AG10803 (cell line): ENCODE measurements at regions not wholly inside any gene's neighbourhood (a gene's known extent, or its start where the extent isn't known, plus 50 kb on each side); places are given as distances from the start of the nearest gene placed in this dataset.
A peak's percentile ranks its signal among the peaks of the same experiment; 100 is the strongest.

Experiments
- DNase-seq: peaks from one replicate; pipeline ENCODE4 v3.0.0; 2010; ENCODE audit warnings: low read depth
- H3K4me3 ChIP-seq: 2 replicates; pipeline ENCODE4 v1.5.1; 2011; ENCODE audit warnings: mild to moderate bottlenecking, low read length, control low read depth
- TF ChIP-seq, protein P1 (sequence below): conservative IDR thresholded peaks from 2 replicates; pipeline ENCODE4 v1.5.1; 2011; ENCODE audit warnings: mild to moderate bottlenecking, low read length, control low read depth, inconsistent platforms

DNA sequence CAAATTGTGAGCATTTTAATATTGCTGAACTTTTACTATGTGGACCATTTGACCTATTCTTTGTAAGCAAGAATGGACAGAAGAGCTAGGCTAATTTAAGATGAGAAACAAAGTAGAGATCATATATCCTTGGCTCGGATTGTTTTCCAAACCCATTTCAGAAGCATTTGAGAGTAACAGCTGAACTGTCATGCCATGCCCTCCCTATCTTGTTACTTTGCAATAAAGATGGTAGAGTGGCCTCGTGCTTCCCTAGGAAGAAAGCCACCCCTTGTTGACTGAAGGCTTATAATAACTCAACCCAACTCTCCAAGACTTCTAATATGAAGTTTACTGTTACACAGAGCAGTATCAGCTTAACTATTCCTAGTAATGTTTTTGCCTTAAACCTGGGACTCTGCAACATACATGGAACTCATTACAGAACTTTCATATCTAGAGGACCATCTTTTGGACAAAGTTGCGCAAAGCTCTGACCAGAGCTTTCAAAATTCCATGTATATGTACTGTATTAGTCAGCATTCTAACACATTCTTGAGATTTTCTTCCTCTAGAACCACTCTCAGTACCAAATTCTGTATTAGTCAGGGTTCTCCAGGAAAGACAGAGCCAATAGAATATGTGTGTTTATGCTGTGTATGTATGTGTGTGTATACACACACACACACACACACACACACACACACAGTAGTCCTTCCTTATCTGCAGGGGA, 68.7 kb downstream of the ADAMTS1 start:
- peak; percentile 71 for DNase-seq
- H3K4me3 ChIP-seq: no peak overlapping the region

DNA sequence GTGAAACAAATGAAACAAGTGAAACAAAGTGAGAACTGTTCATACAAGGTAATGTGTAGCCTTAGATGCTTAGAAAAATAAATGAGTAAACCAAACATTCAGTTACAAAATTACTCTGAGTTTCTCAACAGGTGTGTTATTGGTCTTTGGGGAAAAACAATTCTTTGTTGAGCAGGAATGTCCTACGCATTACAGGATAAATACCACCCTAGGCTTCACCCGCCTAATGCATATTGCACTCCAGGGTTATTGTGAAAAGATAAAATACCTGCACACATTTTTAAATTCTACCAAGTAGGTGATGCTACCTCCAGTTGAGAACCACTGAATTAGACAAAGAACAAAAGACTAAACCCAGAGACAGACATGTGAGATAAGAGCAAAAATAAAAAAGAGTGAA, 72.2 kb downstream of the ADAMTS1 start:
- TF ChIP-seq, protein P1, sequence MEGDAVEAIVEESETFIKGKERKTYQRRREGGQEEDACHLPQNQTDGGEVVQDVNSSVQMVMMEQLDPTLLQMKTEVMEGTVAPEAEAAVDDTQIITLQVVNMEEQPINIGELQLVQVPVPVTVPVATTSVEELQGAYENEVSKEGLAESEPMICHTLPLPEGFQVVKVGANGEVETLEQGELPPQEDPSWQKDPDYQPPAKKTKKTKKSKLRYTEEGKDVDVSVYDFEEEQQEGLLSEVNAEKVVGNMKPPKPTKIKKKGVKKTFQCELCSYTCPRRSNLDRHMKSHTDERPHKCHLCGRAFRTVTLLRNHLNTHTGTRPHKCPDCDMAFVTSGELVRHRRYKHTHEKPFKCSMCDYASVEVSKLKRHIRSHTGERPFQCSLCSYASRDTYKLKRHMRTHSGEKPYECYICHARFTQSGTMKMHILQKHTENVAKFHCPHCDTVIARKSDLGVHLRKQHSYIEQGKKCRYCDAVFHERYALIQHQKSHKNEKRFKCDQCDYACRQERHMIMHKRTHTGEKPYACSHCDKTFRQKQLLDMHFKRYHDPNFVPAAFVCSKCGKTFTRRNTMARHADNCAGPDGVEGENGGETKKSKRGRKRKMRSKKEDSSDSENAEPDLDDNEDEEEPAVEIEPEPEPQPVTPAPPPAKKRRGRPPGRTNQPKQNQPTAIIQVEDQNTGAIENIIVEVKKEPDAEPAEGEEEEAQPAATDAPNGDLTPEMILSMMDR: no peak
- no peak for DNase-seq
- no peak overlapping the region for H3K4me3 ChIP-seq

More for the DNA sequence above, 68.7 kb downstream of the ADAMTS1 start:
- TF ChIP-seq, protein P1: no peak

DNA sequence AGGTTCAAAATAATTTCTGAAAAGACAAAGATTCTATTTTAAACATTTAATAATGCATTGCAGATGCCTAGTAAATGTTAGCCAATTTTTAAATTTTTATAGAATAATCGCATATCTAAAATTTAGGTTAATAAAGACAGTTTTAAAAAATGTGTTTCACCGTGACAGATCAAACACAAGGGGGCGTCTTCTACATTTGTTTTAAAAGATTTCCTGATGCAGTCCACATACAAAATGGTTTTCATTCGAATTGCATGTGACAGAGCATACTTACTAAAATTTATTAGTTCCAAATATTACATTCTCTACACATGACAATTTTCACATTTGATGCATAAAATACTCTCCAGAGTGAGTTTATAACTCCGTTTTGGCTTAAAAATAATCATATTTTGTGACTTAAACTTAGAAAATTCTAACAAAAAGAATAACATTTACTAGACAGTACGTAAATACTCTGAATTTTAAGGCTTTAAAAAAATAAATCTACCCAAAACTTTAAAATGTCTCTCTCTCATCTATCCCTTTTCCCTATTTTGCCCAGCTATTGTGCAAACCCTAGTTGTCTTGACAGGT, 75.5 kb downstream of the ADAMTS1 start:
- TF ChIP-seq, protein P1: peak; percentile 68
- peak; percentile 70 for DNase-seq
- no peak overlapping the region for H3K4me3 ChIP-seq

DNA sequence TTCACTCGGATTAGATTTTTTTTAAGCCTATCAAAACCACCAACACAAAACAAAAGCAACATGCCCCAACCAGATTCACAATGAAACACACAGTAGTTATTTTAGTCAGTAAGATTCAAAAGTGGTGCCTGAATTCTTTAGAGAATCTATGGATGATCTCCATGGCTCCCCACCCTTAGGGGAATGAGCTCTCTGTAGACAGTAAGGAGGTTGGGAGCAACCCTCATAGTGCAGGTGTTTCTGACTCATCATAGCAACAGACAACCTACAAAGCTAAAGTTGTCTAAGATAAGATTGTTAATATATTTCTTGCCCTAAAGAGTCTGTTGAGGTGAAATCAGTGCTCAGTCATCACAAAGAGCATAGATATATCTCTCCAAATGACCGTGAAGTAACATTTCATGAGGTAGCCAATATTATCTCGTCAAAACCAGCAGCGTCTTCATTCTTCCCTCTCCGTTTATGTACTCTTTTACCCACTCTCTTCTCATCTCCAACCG, 78.3 kb downstream of the ADAMTS1 start:
- TF ChIP-seq, protein P1: no peak
- no peak overlapping the region for H3K4me3 ChIP-seq
- DNase-seq: no peak

DNA sequence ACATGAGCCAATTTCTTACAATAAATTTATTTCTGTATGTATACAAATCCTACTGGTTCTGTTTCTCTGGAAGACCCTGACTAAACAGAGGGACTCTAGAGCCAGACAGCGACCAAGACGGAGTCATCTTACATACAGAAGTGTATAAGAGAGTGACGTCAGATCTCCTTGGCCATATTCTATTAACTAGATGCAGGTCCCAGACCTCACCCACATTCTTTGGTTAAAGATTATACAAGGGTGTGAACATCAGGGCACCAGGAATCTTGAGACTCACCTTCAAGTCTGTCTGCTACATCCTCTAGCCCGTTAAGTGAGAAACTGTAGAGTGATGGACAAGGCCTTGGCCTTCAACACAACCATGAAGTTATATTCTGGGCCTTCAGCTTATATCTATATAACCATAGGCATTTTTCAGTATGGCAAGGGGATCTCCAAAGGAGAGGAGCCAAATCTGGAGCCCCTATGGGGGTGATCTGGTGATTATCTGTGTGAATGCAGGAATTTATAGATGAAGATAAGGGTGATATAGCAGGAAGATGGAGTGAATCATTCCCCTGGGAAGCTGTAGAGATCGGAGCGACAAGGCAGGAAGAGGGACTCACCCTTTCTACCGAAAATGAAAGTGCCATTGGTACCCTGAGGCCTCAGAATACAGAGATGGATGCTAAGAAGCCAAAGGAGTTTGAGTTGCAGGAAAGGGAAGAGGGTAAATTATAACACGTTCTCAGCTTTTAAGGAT, 83.9 kb downstream of the ADAMTS1 start:
- TF ChIP-seq, protein P1: no peak
- no peak overlapping the region for H3K4me3 ChIP-seq
- no peak for DNase-seq

DNA sequence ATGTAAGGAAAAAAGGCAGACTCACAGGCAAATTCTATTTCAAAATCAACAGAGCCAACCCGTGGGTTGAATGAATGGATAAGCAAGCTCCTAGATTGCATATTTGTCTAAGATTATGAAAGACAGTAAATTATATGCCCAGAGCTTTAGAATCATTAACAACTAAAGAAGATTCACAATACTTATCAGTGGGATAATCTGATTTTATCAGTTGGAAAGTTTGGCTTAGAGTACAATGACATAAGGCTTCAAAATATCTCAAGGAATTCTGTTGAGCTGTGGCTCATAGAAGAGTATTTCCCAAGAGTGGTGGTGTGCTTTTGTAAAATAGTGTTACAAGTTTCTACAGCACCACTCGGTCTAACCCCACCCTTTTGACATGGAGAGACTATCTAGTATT, 85.5 kb downstream of the ADAMTS1 start:
- no peak for DNase-seq
- TF ChIP-seq, protein P1: no peak
- no peak overlapping the region for H3K4me3 ChIP-seq
